Kidney (tissue), 13 donors: ENCODE measurements at regions not wholly inside any gene's neighbourhood (a gene's known extent, or its start where the extent isn't known, plus 50 kb on each side); places are given as distances from the start of the nearest gene placed in this dataset.
"Not testable (repeated sequence)": the region's sequence is repeated elsewhere in the genome, so short reads cannot be mapped to it uniquely, and the experiment has no call there.

ENCODE experiments used
- DNase-seq, 5 donors: peaks; one replicate each; pipeline ENCODE4 v3.0.0-alpha.2; 2013 to 2020
- FAIRE-seq: peaks from 2 replicates; lab custom pipeline; 2012; peaks lifted over from hg19 to GRCh38; lab: Jason Lieb, UNC
- H3K27ac ChIP-seq, 2 donors: one replicate each; pipeline ENCODE4 v1.7.0; 2013; ENCODE audit warnings: low read depth in 2 of 2, low read length in 2 of 2, inconsistent platforms in 1 of 2
- H3K27me3 ChIP-seq: one replicate; pipeline ENCODE4 v1.7.1; 2013; ENCODE audit warnings: low read length, inconsistent platforms; ENCODE audit not compliant: control insufficient read depth, insufficient read depth
- H3K36me3 ChIP-seq, 3 donors: one replicate each; pipeline versions ENCODE4 v1.7.0 to v1.7.1; 2013; ENCODE audit warnings: low read length in 3 of 3, control low read depth in 1 of 3, inconsistent platforms in 1 of 3; ENCODE audit not compliant: insufficient read depth in 3 of 3, control insufficient read depth in 2 of 3
- H3K4me1 ChIP-seq, 3 donors: one replicate each; pipeline versions ENCODE4 v1.7.0 to v1.7.1; 2013; ENCODE audit warnings: low read length in 3 of 3, inconsistent platforms in 1 of 3, low read depth in 1 of 3; ENCODE audit not compliant: control insufficient read depth in 2 of 3, insufficient read depth in 2 of 3
- H3K4me3 ChIP-seq, 3 donors: one replicate each; pipeline versions ENCODE4 v1.7.0 to v1.8.1; 2013; ENCODE audit warnings: low read length in 3 of 3, control low read depth in 1 of 3, inconsistent platforms in 1 of 3
- H3K9ac ChIP-seq, 3 donors: one replicate each; pipeline versions ENCODE4 v1.7.0 to v1.7.1; 2013; ENCODE audit warnings: low read length in 3 of 3, control low read depth in 1 of 3, inconsistent platforms in 1 of 3
- H3K9me3 ChIP-seq, 3 donors: one replicate each; pipeline versions ENCODE4 v1.7.0 to v1.7.1; 2013; ENCODE audit warnings: low read length in 3 of 3, control low read depth in 1 of 3, inconsistent platforms in 1 of 3; ENCODE audit not compliant: control insufficient read depth in 2 of 3, insufficient read depth in 1 of 3
- intact Hi-C: fragments of 100-400 bp; cut with DNase I; formaldehyde crosslinking; loops from one replicate; pipeline ENCODE4 v1.11.1; 2022
- TF ChIP-seq, protein P1 (sequence below): IDR thresholded peaks from 3 replicates; pipeline ENCODE4 v1.5.1; 2012; ENCODE audit warnings: mild to moderate bottlenecking, moderate library complexity, borderline replicate concordance; ENCODE audit not compliant: insufficient read depth; ENCODE audit errors: extremely low read depth
- donor health status: control.
- donor health status: control.
- donor health status: control.
- donor health status: control.
- donor health status: control.
- donor health status: DM: yes; HTN: yes; CAD: no.
- donor health status: Normal renal cell carcinoma (clear cell type).

DNA sequence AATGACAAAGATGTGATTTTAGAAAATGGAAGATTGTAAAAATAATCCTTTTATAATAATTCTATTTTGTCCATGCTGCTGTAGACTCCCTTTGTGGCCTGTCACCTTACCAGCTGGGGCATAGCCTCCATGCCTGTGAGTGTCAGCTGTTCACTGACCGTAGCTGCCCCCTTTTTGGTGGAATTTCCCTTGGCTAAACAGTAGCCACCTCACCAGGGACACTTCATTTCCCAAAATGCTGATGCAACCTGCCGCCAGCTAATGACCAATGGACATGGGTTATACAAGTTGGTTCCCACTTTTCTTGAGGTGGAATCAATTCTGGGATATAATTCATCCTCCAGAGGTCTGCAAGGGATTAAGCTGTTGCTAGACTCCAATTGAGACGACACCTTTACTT, 368.4 kb downstream of the PRDM5 start:
- intact Hi-C loops, result no loop called here
- no peaks in the 10 kb centered on the region for H3K4me1 ChIP-seq
- no peak overlapping the region for H3K9ac ChIP-seq
- TF ChIP-seq, protein P1, sequence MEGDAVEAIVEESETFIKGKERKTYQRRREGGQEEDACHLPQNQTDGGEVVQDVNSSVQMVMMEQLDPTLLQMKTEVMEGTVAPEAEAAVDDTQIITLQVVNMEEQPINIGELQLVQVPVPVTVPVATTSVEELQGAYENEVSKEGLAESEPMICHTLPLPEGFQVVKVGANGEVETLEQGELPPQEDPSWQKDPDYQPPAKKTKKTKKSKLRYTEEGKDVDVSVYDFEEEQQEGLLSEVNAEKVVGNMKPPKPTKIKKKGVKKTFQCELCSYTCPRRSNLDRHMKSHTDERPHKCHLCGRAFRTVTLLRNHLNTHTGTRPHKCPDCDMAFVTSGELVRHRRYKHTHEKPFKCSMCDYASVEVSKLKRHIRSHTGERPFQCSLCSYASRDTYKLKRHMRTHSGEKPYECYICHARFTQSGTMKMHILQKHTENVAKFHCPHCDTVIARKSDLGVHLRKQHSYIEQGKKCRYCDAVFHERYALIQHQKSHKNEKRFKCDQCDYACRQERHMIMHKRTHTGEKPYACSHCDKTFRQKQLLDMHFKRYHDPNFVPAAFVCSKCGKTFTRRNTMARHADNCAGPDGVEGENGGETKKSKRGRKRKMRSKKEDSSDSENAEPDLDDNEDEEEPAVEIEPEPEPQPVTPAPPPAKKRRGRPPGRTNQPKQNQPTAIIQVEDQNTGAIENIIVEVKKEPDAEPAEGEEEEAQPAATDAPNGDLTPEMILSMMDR, result no peak
- H3K27me3 ChIP-seq, result no peaks in the 10 kb centered on the region
- no peak overlapping the region for H3K4me3 ChIP-seq
- no peaks in the 10 kb centered on the region for H3K9me3 ChIP-seq
- no peak overlapping the region for H3K27ac ChIP-seq
- DNase-seq, result no peak
- no peaks in the 10 kb centered on the region for H3K36me3 ChIP-seq
- FAIRE-seq, result no peak

DNA sequence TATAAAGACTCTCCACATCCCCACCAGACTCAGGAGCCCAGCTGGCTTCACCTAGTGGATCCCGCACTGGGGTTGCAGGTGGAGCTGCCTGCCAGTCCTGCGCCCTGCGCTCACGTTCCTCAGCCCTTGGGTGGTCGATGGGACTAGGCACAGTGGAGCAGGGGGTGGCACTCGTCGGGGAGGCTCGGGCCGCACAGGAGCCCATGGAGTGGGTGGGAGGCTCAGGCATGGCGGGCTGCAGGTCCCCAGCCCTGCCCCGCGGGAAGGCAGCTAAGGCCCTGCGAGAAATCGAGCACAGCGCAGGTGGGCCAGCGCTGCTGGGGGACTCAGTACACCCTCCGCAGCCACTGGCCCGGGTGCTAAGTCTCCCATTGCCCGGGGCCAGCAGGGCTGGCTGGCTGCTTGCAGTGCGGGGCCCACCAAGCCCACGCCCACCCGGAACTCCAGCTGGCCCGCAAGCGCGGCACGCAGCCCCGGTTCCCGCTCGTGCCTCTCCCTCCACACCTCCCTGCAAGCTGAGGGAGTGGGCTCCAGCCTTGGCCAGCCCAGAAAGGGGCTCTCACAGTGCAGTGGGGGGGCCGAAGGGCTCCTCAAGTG, 371.8 kb downstream of the PRDM5 start:
- H3K9me3 ChIP-seq, H3K4me3 ChIP-seq, H3K36me3 ChIP-seq, intact Hi-C loops, H3K27ac ChIP-seq, H3K9ac ChIP-seq, H3K4me1 ChIP-seq, FAIRE-seq, H3K27me3 ChIP-seq: not testable (repeated sequence)
- peak in 1 of 5 donors; percentile 49 for DNase-seq

DNA sequence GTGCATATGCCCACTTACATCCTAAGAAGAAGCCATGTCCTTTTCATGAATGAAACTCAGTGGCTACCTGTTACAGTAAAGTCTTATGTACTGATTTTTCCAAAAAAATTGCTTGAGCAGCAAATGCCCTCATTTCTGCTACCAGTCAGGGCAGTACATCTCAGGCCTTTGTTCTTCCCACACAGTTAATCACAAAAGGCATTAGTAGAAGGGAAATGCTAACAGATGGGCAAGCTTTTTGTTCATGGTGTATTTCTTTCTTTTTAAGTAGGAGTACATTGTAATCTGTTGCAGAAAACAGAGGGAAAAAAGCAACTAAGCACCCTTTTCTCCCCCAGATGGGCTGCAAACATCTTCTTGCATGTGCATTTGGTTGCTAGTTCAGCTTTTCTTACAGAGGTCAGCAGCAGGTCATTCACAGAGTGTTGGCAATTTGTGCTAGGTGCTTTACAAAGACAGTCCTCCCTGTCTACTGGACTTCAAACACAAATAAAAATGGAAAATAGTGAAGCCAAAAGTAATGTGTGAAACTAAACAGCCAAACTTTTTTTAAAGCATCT, 373.4 kb downstream of the PRDM5 start:
- H3K4me1 ChIP-seq, result no peaks in the 10 kb centered on the region
- DNase-seq (peak in 2 of 5 donors; percentile 6 to 24), FAIRE-seq (no peak)
- TF ChIP-seq, protein P1, result no peak
- H3K9me3 ChIP-seq, result no peaks in the 10 kb centered on the region
- intact Hi-C loops, result no loop called here
- no peaks in the 10 kb centered on the region for H3K27me3 ChIP-seq
- no peak overlapping the region for H3K27ac ChIP-seq
- no peaks in the 10 kb centered on the region for H3K36me3 ChIP-seq
- no peak overlapping the region for H3K9ac ChIP-seq
- no peak overlapping the region for H3K4me3 ChIP-seq

DNA sequence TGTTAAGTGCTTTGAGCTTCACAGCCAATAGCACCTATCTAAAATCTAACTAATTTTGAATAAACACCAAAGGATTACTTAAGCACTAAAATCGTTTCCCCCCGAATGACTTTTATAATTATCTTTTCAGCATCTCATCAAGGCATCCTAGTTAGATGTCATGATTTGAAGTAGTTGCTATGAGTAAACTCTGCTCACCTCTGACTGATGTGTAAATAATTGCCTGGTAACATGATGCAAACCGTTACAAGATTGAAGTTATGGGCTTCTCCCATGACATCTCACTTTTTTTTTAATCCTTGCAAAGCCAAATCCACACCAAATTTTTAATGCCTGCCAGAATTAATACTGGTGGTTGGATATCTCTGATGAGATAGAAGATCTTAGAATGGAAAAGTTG, 377.1 kb downstream of the PRDM5 start:
- H3K36me3 ChIP-seq, result no peaks in the 10 kb centered on the region
- intact Hi-C loops, result no loop called here
- H3K9me3 ChIP-seq, result no peaks in the 10 kb centered on the region
- DNase-seq, result no peak
- no peak overlapping the region for H3K4me3 ChIP-seq
- H3K27ac ChIP-seq, result no peak overlapping the region
- H3K27me3 ChIP-seq, result no peaks in the 10 kb centered on the region
- TF ChIP-seq, protein P1, result no peak
- no peaks in the 10 kb centered on the region for H3K4me1 ChIP-seq
- FAIRE-seq, result no peak
- no peak overlapping the region for H3K9ac ChIP-seq
